ENCODE measurements at regions not wholly inside any gene's neighbourhood (a gene's known extent, or its start where the extent isn't known, plus 50 kb on each side); places are given as distances from the start of the nearest gene placed in this dataset.
"Not testable (repeated sequence)": the region's sequence is repeated elsewhere in the genome, so short reads cannot be mapped to it uniquely, and the experiment has no call there.

- no peak for DNase-seq
Measured at GRCh38 chr5:17896605-17897004, 262.3 kb downstream of the TAF11L14 start.

GRCh38 chr5:17897776-17898175 is 263.5 kb downstream of the TAF11L14 start:
- no peak for DNase-seq

- DNase-seq = no peak
Measured at GRCh38 chr5:17898766-17899165, 264.5 kb downstream of the TAF11L14 start.

- DNase-seq = no peak
Measured at GRCh38 chr5:17907094-17907493, 272.8 kb downstream of the TAF11L14 start.

- DNase-seq = no peak
Measured at GRCh38 chr5:17910318-17910717, 276.1 kb downstream of the TAF11L14 start.

GRCh38 chr5:17912794-17913193 is 278.5 kb downstream of the TAF11L14 start:
- DNase-seq = no peak

GRCh38 chr5:17916446-17916845 is 282.2 kb downstream of the TAF11L14 start:
- DNase-seq = no peak

GRCh38 chr5:17917465-17917864 is 283.2 kb downstream of the TAF11L14 start:
- DNase-seq = no peak

- DNase-seq = no peak
Measured at GRCh38 chr5:17918373-17919104, 284.3 kb downstream of the TAF11L14 start.

GRCh38 chr5:17925276-17925675 is 291.0 kb downstream of the TAF11L14 start:
- no peak for DNase-seq

GRCh38 chr5:17928581-17928981 is 294.3 kb downstream of the TAF11L14 start:
- no peak for DNase-seq

- DNase-seq = no peak
Measured at GRCh38 chr5:17929171-17929570, 294.9 kb downstream of the TAF11L14 start.

GRCh38 chr5:17930346-17930745 is 296.1 kb downstream of the TAF11L14 start:
- DNase-seq = no peak

- no peak for DNase-seq
Measured at GRCh38 chr5:17944046-17944445, 309.8 kb downstream of the TAF11L14 start.

GRCh38 chr5:17947029-17947428 is 312.8 kb downstream of the TAF11L14 start:
- DNase-seq = no peak

GRCh38 chr5:17951392-17952169 is 317.3 kb downstream of the TAF11L14 start:
- DNase-seq = no peak

GRCh38 chr5:17952231-17952630 is 318.0 kb downstream of the TAF11L14 start:
- no peak for DNase-seq

- DNase-seq = no peak
Measured at GRCh38 chr5:17964067-17964466, 329.8 kb downstream of the TAF11L14 start.

- no peak for DNase-seq
Measured at GRCh38 chr5:17966640-17967402, 332.6 kb downstream of the TAF11L14 start.

- DNase-seq = no peak
Measured at GRCh38 chr5:17976404-17976803, 342.1 kb downstream of the TAF11L14 start.

- no peak for DNase-seq
Measured at GRCh38 chr5:17978954-17979353, 344.7 kb downstream of the TAF11L14 start.

GRCh38 chr5:17982626-17983025 is 348.4 kb downstream of the TAF11L14 start:
- DNase-seq = not testable (repeated sequence)

GRCh38 chr5:17989036-17989435 is 354.8 kb downstream of the TAF11L14 start:
- DNase-seq = no peak

Data from activated CD4-positive, CD25-positive, alpha-beta regulatory T cell (primary cell).